AG04450 (cell line): ENCODE measurements at regions not wholly inside any gene's neighbourhood (a gene's known extent, or its start where the extent isn't known, plus 50 kb on each side); places are given as distances from the start of the nearest gene placed in this dataset.

Experiments used
- CTCF ChIA-PET: fragments of 300-600, 350-600 bp; formaldehyde crosslinking; extraction: SDS; loops from one replicate; lab custom pipeline; 2022; ENCODE audit warnings: antibody characterized with exemption, inconsistent platforms; lab: Charles Lee
- POLR2A ChIA-PET: fragments of 350-600 bp; formaldehyde crosslinking; extraction: SDS; loops from one replicate; lab custom pipeline; 2021; ENCODE audit warnings: antibody characterized with exemption, inconsistent platforms; lab: Yijun Ruan, JAX
- DNase-seq: peaks from one replicate; pipeline ENCODE4 v3.0.0-alpha.2; 2011; ENCODE audit warnings: low read depth, low spot score
- H3K27ac ChIP-seq: one replicate; pipeline ENCODE4 v1.5.1; 2012; ENCODE audit warnings: low read depth, low read length, control low read depth
- H3K27me3 ChIP-seq: one replicate; pipeline ENCODE4 v1.6.0; 2012; ENCODE audit warnings: low read length; ENCODE audit not compliant: control insufficient read depth, insufficient read depth
- H3K4me3 ChIP-seq: 2 replicates; pipeline ENCODE4 v1.5.1; 2011; ENCODE audit warnings: mild to moderate bottlenecking, low read depth, low read length, control low read depth
- H3K9me3 ChIP-seq: 2 replicates; pipeline ENCODE4 v1.5.1; 2012; ENCODE audit warnings: low read length; ENCODE audit not compliant: control insufficient read depth, insufficient read depth
- CTCF ChIP-seq: IDR thresholded peaks from 2 replicates; pipeline ENCODE4 v1.5.1; 2011; ENCODE audit warnings: low read depth, low read length, control low read depth, inconsistent platforms

DNA sequence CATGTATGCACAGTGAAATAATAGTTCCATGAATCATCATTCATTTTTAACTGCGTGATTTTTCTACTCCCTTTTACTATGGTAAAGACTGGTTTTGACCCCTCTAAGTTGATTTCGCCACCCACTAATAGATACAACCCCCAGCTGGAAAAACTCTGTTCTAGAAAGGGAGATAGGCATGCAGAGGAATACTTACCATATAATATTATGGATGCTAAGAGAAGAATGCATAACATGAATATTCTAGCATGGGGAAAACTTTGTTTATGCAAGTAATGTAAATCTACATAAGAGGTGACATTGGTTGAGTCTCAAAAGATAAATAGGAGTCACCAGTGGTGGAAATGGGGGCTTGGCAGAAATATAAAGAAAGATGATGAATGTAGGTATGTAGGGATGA lies 97.3 kb upstream of the MBL2 start:
- TF ChIP-seq CTCF = no peak
- ChIA-PET POLR2A (no interaction called here), CTCF (no interaction called here)
- DNase-seq = no peak
- H3K27me3 ChIP-seq = peaks cover 3% of the 10 kb centered on the region
- peaks cover 10% of the 10 kb centered on the region for H3K9me3 ChIP-seq
- H3K27ac ChIP-seq = no peak overlapping the region
- no peak overlapping the region for H3K4me3 ChIP-seq

- H3K9me3 ChIP-seq = peaks cover 7% of the 10 kb centered on the region
- TF ChIP-seq CTCF = no peak
- no peak overlapping the region for H3K4me3 ChIP-seq
- CTCF ChIA-PET = interaction anchor here (0.7 to 2.1 kb wide), 2 partner anchors 19 to 144 kb away, joined by 3 to 12 read pairs; no protein-coding TSS in a partner anchor
- H3K27ac ChIP-seq = peak overlapping the region; percentile 96
- DNase-seq = no peak
- POLR2A ChIA-PET = no interaction called here
- H3K27me3 ChIP-seq = no peaks in the 10 kb centered on the region
Observed at GRCh38 chr10:52865213-52865612, 92.6 kb upstream of the MBL2 start.

GRCh38 chr10:52864201-52865106 lies 91.9 kb upstream of the MBL2 start:
- DNase-seq = peak; percentile 97
- Histone ChIP-seq H3K27me3 (no peaks in the 10 kb centered on the region), H3K9me3 (peaks cover 7% of the 10 kb centered on the region), H3K27ac (peak overlapping the region; percentile 96), H3K4me3 (no peak overlapping the region)
- ChIA-PET POLR2A (no interaction called here), CTCF (interaction anchor here (0.6 to 2.1 kb wide), 4 partner anchors 17 to 285 kb away, joined by 3 to 12 read pairs (median 6); no protein-coding TSS in a partner anchor)
- TF ChIP-seq CTCF = no peak

DNA sequence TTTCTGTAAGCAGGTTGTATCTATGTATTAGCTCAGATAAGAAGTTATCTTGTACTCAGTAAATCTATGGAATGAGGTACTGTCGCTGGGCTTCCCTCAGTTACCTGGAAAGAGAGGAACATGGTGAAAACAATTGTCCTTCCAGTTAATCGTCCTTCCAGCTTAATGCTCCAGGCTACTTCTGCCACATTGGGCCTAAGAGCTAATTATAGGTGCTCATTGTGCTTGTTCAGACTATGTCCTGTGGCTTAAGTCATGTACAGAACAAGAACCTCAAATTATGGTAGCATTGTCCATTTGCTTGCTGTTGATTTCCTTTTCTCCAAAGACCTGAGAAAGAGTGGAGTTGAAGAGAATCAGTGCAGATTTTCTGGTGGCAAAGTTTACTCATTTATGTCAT lies 86.1 kb upstream of the MBL2 start:
- ChIA-PET POLR2A (no interaction called here), CTCF (no interaction called here)
- no peak for DNase-seq
- H3K4me3 ChIP-seq = no peak overlapping the region
- H3K27me3 ChIP-seq = no peaks in the 10 kb centered on the region
- no peak overlapping the region for H3K27ac ChIP-seq
- TF ChIP-seq CTCF = no peak
- H3K9me3 ChIP-seq = no peaks in the 10 kb centered on the region
